ENCODE measurements at regions not wholly inside any gene's neighbourhood (a gene's known extent, or its start where the extent isn't known, plus 50 kb on each side); places are given as distances from the start of the nearest gene placed in this dataset.
"Not testable (repeated sequence)": the region's sequence is repeated elsewhere in the genome, so short reads cannot be mapped to it uniquely, and the experiment has no call there.

DNA sequence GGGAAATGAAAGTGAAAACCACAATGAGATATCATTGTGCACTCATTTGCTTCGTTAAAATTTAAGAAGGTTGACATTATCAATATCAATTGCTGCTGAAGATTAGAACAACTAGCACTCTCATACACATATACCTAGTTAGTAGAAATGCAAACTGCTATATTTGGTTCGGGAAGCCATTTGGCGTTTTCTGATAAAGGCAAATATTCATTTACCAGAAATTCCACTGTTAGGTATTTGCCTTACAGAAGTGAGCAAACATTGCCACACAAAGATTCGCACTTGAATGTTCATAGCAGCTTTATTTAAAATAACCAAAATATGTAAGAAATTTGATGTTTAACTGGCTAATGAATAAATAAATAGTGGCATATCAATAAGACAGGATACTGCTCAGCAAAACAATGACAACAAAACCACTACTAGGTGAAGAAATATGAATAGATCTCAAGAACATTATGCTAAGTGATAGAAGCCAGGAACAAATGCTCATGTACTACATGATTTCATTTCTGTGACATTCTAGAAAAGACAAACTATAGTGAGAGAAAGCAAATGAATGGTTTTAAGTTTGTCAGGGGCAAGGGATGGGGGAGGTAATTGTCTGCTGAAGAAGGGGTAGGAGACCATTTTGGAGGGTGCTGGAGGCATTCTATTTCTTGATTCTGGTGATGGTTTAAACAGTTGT, 387.8 kb downstream of the PTH2R start:
- TF ChIP-seq EZH2phosphoT487 (IDR thresholded peaks at IDR 0.05; ENCODE audit: borderline replicate concordance, low read depth, low read length), result no peak
- TF ChIP-seq CTCF (conservative IDR thresholded peaks at IDR 0.05; ENCODE audit: low read length), result no peak
- H2AFZ ChIP-seq (ENCODE audit: low read length), result no peak overlapping the region
- H3K9me2 ChIP-seq (ENCODE audit: insufficient read depth, low read length), result no peaks in the 10 kb centered on the region
- H3K4me1 ChIP-seq (ENCODE audit: insufficient read depth, low read length, poor library complexity, severe bottlenecking), result no peaks in the 10 kb centered on the region
- H4K20me1 ChIP-seq (ENCODE audit: insufficient read depth, low read length), result no peaks in the 10 kb centered on the region
- POLR2A ChIA-PET, result interaction anchor here (0.6 kb wide), 2 partner anchors 178 to 215 kb away, joined by 3 read pairs; no protein-coding TSS in a partner anchor
- H3K79me2 ChIP-seq (ENCODE audit: insufficient read depth, low read depth, low read length), result no peaks in the 10 kb centered on the region
- H3K4me2 ChIP-seq (ENCODE audit: low read length), result no peak overlapping the region
- H3K27ac ChIP-seq (ENCODE audit: low read depth, low read length, poor library complexity, severe bottlenecking), result no peak overlapping the region
- BruUV-seq (replicated peaks), result no TSS peak
- intact Hi-C loops (cut with micrococcal nuclease; ENCODE audit: unreplicated experiment), result no loop called here
- no peaks in the 10 kb centered on the region for H3K9me3 ChIP-seq (ENCODE audit: low read length)
- no peaks in the 10 kb centered on the region for H3K36me3 ChIP-seq (ENCODE audit: insufficient read depth, low read length)
- CTCF ChIA-PET (ENCODE audit: unreplicated experiment), result no interaction called here
- no peak overlapping the region for H3K4me3 ChIP-seq (ENCODE audit: low read depth, low read length, poor library complexity, severe bottlenecking)
- no peak for DNase-seq (ENCODE audit: low spot score)

- BruUV-seq (replicated peaks), result no TSS peak
- Histone ChIP-seq H4K20me1 (ENCODE audit: insufficient read depth, low read length) (no peaks in the 10 kb centered on the region), H3K27ac (ENCODE audit: low read depth, low read length, poor library complexity, severe bottlenecking) (no peak overlapping the region), H3K4me3 (ENCODE audit: low read depth, low read length, poor library complexity, severe bottlenecking) (no peak overlapping the region), H3K4me2 (ENCODE audit: low read length) (no peak overlapping the region), H2AFZ (ENCODE audit: low read length) (no peak overlapping the region), H3K36me3 (ENCODE audit: insufficient read depth, low read length) (no peaks in the 10 kb centered on the region), H3K9me3 (ENCODE audit: low read length) (no peaks in the 10 kb centered on the region), H3K9me2 (ENCODE audit: insufficient read depth, low read length) (no peaks in the 10 kb centered on the region), H3K79me2 (ENCODE audit: insufficient read depth, low read depth, low read length) (no peaks in the 10 kb centered on the region), H3K4me1 (ENCODE audit: insufficient read depth, low read length, poor library complexity, severe bottlenecking) (no peaks in the 10 kb centered on the region)
- intact Hi-C loops (cut with micrococcal nuclease; ENCODE audit: unreplicated experiment), result no loop called here
- CTCF ChIA-PET (ENCODE audit: unreplicated experiment), result no interaction called here
- POLR2A ChIA-PET, result no interaction called here
- no peak for DNase-seq (ENCODE audit: low spot score)
- TF ChIP-seq EZH2phosphoT487 (IDR thresholded peaks at IDR 0.05; ENCODE audit: borderline replicate concordance, low read depth, low read length) (no peak), CTCF (conservative IDR thresholded peaks at IDR 0.05; ENCODE audit: low read length) (no peak)
These were observed 392.1 kb downstream of the PTH2R start for GRCh38 chr2:208798698-208799097.

- DNase-seq (ENCODE audit: low spot score), result no peak
- TF ChIP-seq EZH2phosphoT487 (IDR thresholded peaks at IDR 0.05; ENCODE audit: borderline replicate concordance, low read depth, low read length) (no peak), CTCF (conservative IDR thresholded peaks at IDR 0.05; ENCODE audit: low read length) (no peak)
- Histone ChIP-seq H3K79me2 (ENCODE audit: insufficient read depth, low read depth, low read length) (no peaks in the 10 kb centered on the region), H3K36me3 (ENCODE audit: insufficient read depth, low read length) (no peaks in the 10 kb centered on the region), H3K9me3 (ENCODE audit: low read length) (no peaks in the 10 kb centered on the region), H3K27ac (ENCODE audit: low read depth, low read length, poor library complexity, severe bottlenecking) (no peak overlapping the region), H3K4me3 (ENCODE audit: low read depth, low read length, poor library complexity, severe bottlenecking) (no peak overlapping the region), H2AFZ (ENCODE audit: low read length) (no peak overlapping the region), H3K4me2 (ENCODE audit: low read length) (no peak overlapping the region), H4K20me1 (ENCODE audit: insufficient read depth, low read length) (no peaks in the 10 kb centered on the region), H3K9me2 (ENCODE audit: insufficient read depth, low read length) (no peaks in the 10 kb centered on the region), H3K4me1 (ENCODE audit: insufficient read depth, low read length, poor library complexity, severe bottlenecking) (no peaks in the 10 kb centered on the region)
- POLR2A ChIA-PET, result no interaction called here
- no TSS peak for BruUV-seq (replicated peaks)
- intact Hi-C loops (cut with micrococcal nuclease; ENCODE audit: unreplicated experiment), result no loop called here
- CTCF ChIA-PET (ENCODE audit: unreplicated experiment), result no interaction called here
These were observed 392.8 kb downstream of the PTH2R start for GRCh38 chr2:208799397-208799796.

DNA sequence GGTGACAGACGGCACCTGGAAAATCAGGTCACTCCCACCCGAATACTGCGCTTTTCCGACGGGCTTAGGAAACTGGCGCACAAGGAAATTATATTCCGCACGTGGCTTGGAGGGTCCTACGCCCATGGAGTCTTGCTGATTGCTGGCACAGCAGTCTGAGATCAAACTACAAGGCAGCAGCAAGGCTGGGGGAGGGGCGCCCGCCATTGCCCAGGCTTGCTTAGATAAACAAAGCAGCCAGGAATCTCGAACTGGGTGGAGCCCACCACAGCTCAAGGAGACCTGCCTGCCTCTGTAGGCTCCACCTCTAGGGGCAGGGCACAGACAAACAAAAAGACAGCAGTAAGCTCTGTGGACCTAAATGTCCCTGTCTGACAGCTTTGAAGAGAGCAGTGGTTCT, 394.3 kb downstream of the PTH2R start:
- H3K4me1 ChIP-seq (ENCODE audit: insufficient read depth, low read length, poor library complexity, severe bottlenecking); H4K20me1 ChIP-seq (ENCODE audit: insufficient read depth, low read length); H2AFZ ChIP-seq (ENCODE audit: low read length); H3K79me2 ChIP-seq (ENCODE audit: insufficient read depth, low read depth, low read length); H3K4me3 ChIP-seq (ENCODE audit: low read depth, low read length, poor library complexity, severe bottlenecking); BruUV-seq (replicated peaks); intact Hi-C loops (cut with micrococcal nuclease; ENCODE audit: unreplicated experiment); CTCF ChIA-PET (ENCODE audit: unreplicated experiment); DNase-seq (ENCODE audit: low spot score); POLR2A ChIA-PET; H3K9me3 ChIP-seq (ENCODE audit: low read length); H3K27ac ChIP-seq (ENCODE audit: low read depth, low read length, poor library complexity, severe bottlenecking); H3K4me2 ChIP-seq (ENCODE audit: low read length); H3K9me2 ChIP-seq (ENCODE audit: insufficient read depth, low read length); H3K36me3 ChIP-seq (ENCODE audit: insufficient read depth, low read length): not testable (repeated sequence)
